ENCODE measurements at regions not wholly inside any gene's neighbourhood (a gene's known extent, or its start where the extent isn't known, plus 50 kb on each side); places are given as distances from the start of the nearest gene placed in this dataset.

- TF ChIP-seq, protein P1, sequence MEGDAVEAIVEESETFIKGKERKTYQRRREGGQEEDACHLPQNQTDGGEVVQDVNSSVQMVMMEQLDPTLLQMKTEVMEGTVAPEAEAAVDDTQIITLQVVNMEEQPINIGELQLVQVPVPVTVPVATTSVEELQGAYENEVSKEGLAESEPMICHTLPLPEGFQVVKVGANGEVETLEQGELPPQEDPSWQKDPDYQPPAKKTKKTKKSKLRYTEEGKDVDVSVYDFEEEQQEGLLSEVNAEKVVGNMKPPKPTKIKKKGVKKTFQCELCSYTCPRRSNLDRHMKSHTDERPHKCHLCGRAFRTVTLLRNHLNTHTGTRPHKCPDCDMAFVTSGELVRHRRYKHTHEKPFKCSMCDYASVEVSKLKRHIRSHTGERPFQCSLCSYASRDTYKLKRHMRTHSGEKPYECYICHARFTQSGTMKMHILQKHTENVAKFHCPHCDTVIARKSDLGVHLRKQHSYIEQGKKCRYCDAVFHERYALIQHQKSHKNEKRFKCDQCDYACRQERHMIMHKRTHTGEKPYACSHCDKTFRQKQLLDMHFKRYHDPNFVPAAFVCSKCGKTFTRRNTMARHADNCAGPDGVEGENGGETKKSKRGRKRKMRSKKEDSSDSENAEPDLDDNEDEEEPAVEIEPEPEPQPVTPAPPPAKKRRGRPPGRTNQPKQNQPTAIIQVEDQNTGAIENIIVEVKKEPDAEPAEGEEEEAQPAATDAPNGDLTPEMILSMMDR (IDR thresholded peaks at IDR 0.05; ENCODE audit: borderline replicate concordance, extremely low read depth, insufficient read depth), result no peak
- FAIRE-seq, result no peak
- no peak overlapping the region for H3K9ac ChIP-seq (ENCODE audit: low read length in 3 of 3)
- intact Hi-C loops (cut with DNase I), result no loop called here
- H3K4me3 ChIP-seq (ENCODE audit: low read length in 3 of 3), result no peak overlapping the region
- H3K36me3 ChIP-seq (ENCODE audit: control insufficient read depth in 2 of 3, insufficient read depth in 3 of 3, low read length in 3 of 3), result no peaks in the 10 kb centered on the region
- no peaks in the 10 kb centered on the region for H3K4me1 ChIP-seq (ENCODE audit: control insufficient read depth in 2 of 3, insufficient read depth in 2 of 3, low read depth in 1 of 3, low read length in 3 of 3)
- no peaks in the 10 kb centered on the region for H3K9me3 ChIP-seq (ENCODE audit: control insufficient read depth in 2 of 3, insufficient read depth in 1 of 3, low read length in 3 of 3)
- H3K27me3 ChIP-seq (ENCODE audit: control insufficient read depth, insufficient read depth, low read length), result no peaks in the 10 kb centered on the region
- DNase-seq, result no peak
- H3K27ac ChIP-seq (ENCODE audit: low read depth in 2 of 2, low read length in 2 of 2), result no peak overlapping the region
Observed at GRCh38 chr1:198912046-198912445, 273.2 kb downstream of the PTPRC start.

- H3K9me3 ChIP-seq (ENCODE audit: control insufficient read depth in 2 of 3, insufficient read depth in 1 of 3, low read length in 3 of 3), result no peaks in the 10 kb centered on the region
- H3K27me3 ChIP-seq (ENCODE audit: control insufficient read depth, insufficient read depth, low read length), result no peaks in the 10 kb centered on the region
- intact Hi-C loops (cut with DNase I), result no loop called here
- no peaks in the 10 kb centered on the region for H3K4me1 ChIP-seq (ENCODE audit: control insufficient read depth in 2 of 3, insufficient read depth in 2 of 3, low read depth in 1 of 3, low read length in 3 of 3)
- no peak overlapping the region for H3K27ac ChIP-seq (ENCODE audit: low read depth in 2 of 2, low read length in 2 of 2)
- no peak overlapping the region for H3K4me3 ChIP-seq (ENCODE audit: low read length in 3 of 3)
- DNase-seq (no peak), FAIRE-seq (no peak)
- H3K36me3 ChIP-seq (ENCODE audit: control insufficient read depth in 2 of 3, insufficient read depth in 3 of 3, low read length in 3 of 3), result no peaks in the 10 kb centered on the region
- TF ChIP-seq, protein P1 (IDR thresholded peaks at IDR 0.05; ENCODE audit: borderline replicate concordance, extremely low read depth, insufficient read depth), result no peak
- no peak overlapping the region for H3K9ac ChIP-seq (ENCODE audit: low read length in 3 of 3)
Observed at GRCh38 chr1:198913667-198914066, 274.8 kb downstream of the PTPRC start.

DNA sequence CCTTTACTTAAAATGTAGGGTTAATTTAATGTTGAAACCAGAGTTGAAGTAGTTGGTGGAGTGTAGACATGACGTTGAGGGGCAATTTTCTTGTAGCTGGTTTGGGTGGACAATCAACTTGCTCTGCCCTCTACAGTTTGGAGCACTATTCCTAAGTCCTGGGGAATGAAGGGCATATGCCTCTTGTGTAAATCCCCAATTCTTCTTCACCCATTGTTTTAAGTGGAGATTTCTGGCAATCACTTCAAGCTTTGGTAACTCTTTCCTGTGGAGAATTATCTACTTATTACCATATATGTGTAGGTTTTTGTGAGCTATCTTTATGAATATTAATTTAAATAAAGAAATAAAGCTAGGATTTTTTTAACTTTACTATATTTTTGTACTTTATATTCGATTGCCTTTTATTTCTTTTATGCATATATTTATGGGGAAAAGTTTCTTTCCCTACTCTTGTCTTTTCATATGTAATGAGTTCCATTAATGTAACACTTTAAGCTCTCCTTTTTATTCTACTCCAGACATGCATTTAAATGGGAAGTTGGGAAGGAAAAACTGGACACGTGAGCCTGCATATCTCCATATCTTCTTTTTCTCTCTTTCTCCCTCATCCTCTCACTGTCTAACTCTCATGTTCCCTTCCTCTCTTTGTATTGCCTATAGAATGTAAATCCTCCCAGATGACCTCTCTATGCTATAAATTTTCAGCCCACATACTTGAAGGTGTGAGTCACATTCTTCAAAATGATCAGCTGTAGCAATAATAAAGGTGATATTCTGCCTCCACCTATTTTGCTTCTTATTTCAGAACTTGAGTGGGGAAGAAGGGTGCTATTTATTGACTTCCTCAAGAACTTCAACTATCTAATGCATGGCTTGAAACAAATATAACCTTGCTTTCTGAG lies 276.7 kb downstream of the PTPRC start:
- Histone ChIP-seq H3K9me3 (ENCODE audit: control insufficient read depth in 2 of 3, insufficient read depth in 1 of 3, low read length in 3 of 3) (no peaks in the 10 kb centered on the region), H3K27ac (ENCODE audit: low read depth in 2 of 2, low read length in 2 of 2) (no peak overlapping the region), H3K4me3 (ENCODE audit: low read length in 3 of 3) (no peak overlapping the region), H3K9ac (ENCODE audit: low read length in 3 of 3) (no peak overlapping the region), H3K27me3 (ENCODE audit: control insufficient read depth, insufficient read depth, low read length) (no peaks in the 10 kb centered on the region), H3K36me3 (ENCODE audit: control insufficient read depth in 2 of 3, insufficient read depth in 3 of 3, low read length in 3 of 3) (no peaks in the 10 kb centered on the region), H3K4me1 (ENCODE audit: control insufficient read depth in 2 of 3, insufficient read depth in 2 of 3, low read depth in 1 of 3, low read length in 3 of 3) (no peaks in the 10 kb centered on the region)
- DNase-seq, result no peak
- intact Hi-C loops (cut with DNase I), result no loop called here
- FAIRE-seq, result no peak
- TF ChIP-seq, protein P1 (IDR thresholded peaks at IDR 0.05; ENCODE audit: borderline replicate concordance, extremely low read depth, insufficient read depth), result no peak

Measured in kidney (tissue), 13 donors.